H1 (cell line): ENCODE measurements at regions not wholly inside any gene's neighbourhood (a gene's known extent, or its start where the extent isn't known, plus 50 kb on each side); places are given as distances from the start of the nearest gene placed in this dataset.

ENCODE experiments used
- CTCF ChIA-PET: fragments of 300-600 bp; sonication (Branson Sonifier 250); formaldehyde crosslinking; loops from one replicate; lab custom pipeline; 2021; ENCODE audit not compliant: partially characterized antibody; lab: Charles Lee
- POLR2A ChIA-PET: fragments of 300-600 bp; sonication (Branson Sonifier 250); formaldehyde crosslinking; loops from one replicate; lab custom pipeline; 2021; ENCODE audit warnings: inconsistent platforms; ENCODE audit not compliant: partially characterized antibody; lab: Charles Lee
- DNase-seq, 2 experiments: peaks; one replicate each; pipeline versions ENCODE4 v3.0.0 to v3.0.0-alpha.2; 2010 to 2022; ENCODE audit warnings: low spot score in 2 of 2, low read depth in 1 of 2, mixed read lengths in 1 of 2
- FAIRE-seq: peaks from 2 replicates; lab custom pipeline; 2011; peaks lifted over from hg19 to GRCh38; lab: Jason Lieb, UNC
- H2AFZ ChIP-seq: 2 replicates; pipeline ENCODE4 v1.8.1; 2012; ENCODE audit warnings: low read length, inconsistent platforms
- H2AK5ac ChIP-seq: 2 replicates; pipeline ENCODE4 v1.6.1; 2013; ENCODE audit warnings: low read depth, low read length
- H2BK120ac ChIP-seq: replicated peaks from 2 replicates; pipeline ENCODE3; 2013; ENCODE audit warnings: low read depth, low read length, inconsistent platforms
- H2BK12ac ChIP-seq: 2 replicates; pipeline ENCODE4 v1.6.1; 2013; ENCODE audit warnings: low read depth, low read length
- H2BK15ac ChIP-seq: 2 replicates; pipeline ENCODE4 v1.6.1; 2013; ENCODE audit warnings: low read length
- H2BK20ac ChIP-seq: 2 replicates; pipeline ENCODE4 v1.6.1; 2013; ENCODE audit warnings: low read length
- H2BK5ac ChIP-seq: 2 replicates; pipeline ENCODE4 v1.6.1; 2013; ENCODE audit warnings: low read depth, low read length
- H3K14ac ChIP-seq: 2 replicates; pipeline ENCODE4 v1.6.1; 2013; ENCODE audit warnings: inconsistent platforms; ENCODE audit not compliant: insufficient read length
- H3K18ac ChIP-seq: 2 replicates; pipeline ENCODE4 v1.6.1; 2013; ENCODE audit warnings: low read length; ENCODE audit errors: extremely low read depth
- H3K23ac ChIP-seq: 2 replicates; pipeline ENCODE4 v1.6.1; 2013; ENCODE audit warnings: inconsistent platforms; ENCODE audit not compliant: insufficient read length
- H3K23me2 ChIP-seq: 2 replicates; pipeline ENCODE4 v1.6.1; 2013; ENCODE audit warnings: low read depth, low read length
- H3K27ac ChIP-seq: 2 replicates; pipeline ENCODE4 v1.6.1; 2011; ENCODE audit warnings: low read depth, low read length, inconsistent platforms
- H3K27me3 ChIP-seq, 4 experiments: replicated peaks in 1 of 4; 1 replicate in 1 of 4; 2 replicates in 3 of 4; pipeline versions ENCODE4 v1.6.1 to v1.8.1; 2011 to 2013; ENCODE audit warnings: low read length in 3 of 4, mild to moderate bottlenecking in 3 of 4, inconsistent platforms in 2 of 4, mixed read lengths in 2 of 4, moderate library complexity in 1 of 4; ENCODE audit not compliant: control insufficient read depth in 3 of 4, insufficient read depth in 3 of 4; ENCODE audit errors: extremely low read depth in 1 of 4
- H3K36me3 ChIP-seq, 4 experiments: 2 replicates each; pipeline versions ENCODE4 v1.6.1 to v1.8.1; 2011 to 2013; ENCODE audit warnings: mild to moderate bottlenecking in 4 of 4, low read length in 3 of 4, moderate library complexity in 2 of 4, control low read depth in 1 of 4, inconsistent platforms in 1 of 4; ENCODE audit not compliant: insufficient read depth in 4 of 4, control insufficient read depth in 2 of 4
- H3K4ac ChIP-seq: replicated peaks from 2 replicates; pipeline ENCODE3; 2013; ENCODE audit warnings: low read length, low read depth, mixed read lengths, inconsistent platforms; ENCODE audit not compliant: insufficient read length
- H3K4me1 ChIP-seq, 4 experiments: replicated peaks in 1 of 4; 1 replicate in 1 of 4; 2 replicates in 3 of 4; pipeline versions ENCODE4 v1.6.1 to v1.8.1; 2011 to 2013; ENCODE audit warnings: low read length in 3 of 4, inconsistent platforms in 2 of 4, mixed read lengths in 1 of 4; ENCODE audit not compliant: insufficient read depth in 4 of 4, control insufficient read depth in 3 of 4
- H3K4me2 ChIP-seq, 2 experiments: 2 replicates each; pipeline versions ENCODE4 v1.6.1 to v1.8.1; 2011 to 2013; ENCODE audit warnings: low read depth in 2 of 2, low read length in 2 of 2, control low read depth in 1 of 2, inconsistent platforms in 1 of 2, mild to moderate bottlenecking in 1 of 2; ENCODE audit not compliant: insufficient read depth in 1 of 2
- H3K4me3 ChIP-seq, 4 experiments: fragments of 200-600, 300-600 bp in 1 of 4; sonication (generic), shearing (Covaris generic), sonication (Bioruptor Twin) in 1 of 4; 2 replicates each; pipeline versions ENCODE4 v1.5.1 to v1.8.1; 2011 to 2016; ENCODE audit warnings: low read length in 4 of 4, low read depth in 3 of 4, control low read depth in 2 of 4, inconsistent platforms in 2 of 4, mild to moderate bottlenecking in 2 of 4, mixed read lengths in 1 of 4, moderate library complexity in 1 of 4; ENCODE audit not compliant: insufficient read depth in 2 of 4; ENCODE audit errors: extremely low read depth in 1 of 4
- H3K56ac ChIP-seq: replicated peaks from 2 replicates; pipeline ENCODE3; 2013; ENCODE audit warnings: low read depth, mild to moderate bottlenecking, mixed read lengths, low read length, inconsistent platforms; ENCODE audit not compliant: insufficient read length
- H3K79me1 ChIP-seq: 2 replicates; pipeline ENCODE4 v1.6.1; 2013; ENCODE audit warnings: low read depth, low read length, control low read depth
- H3K79me2 ChIP-seq, 2 experiments: 2 replicates each; pipeline versions ENCODE4 v1.6.1 to v1.8.1; 2012 to 2013; ENCODE audit warnings: low read length in 2 of 2, mild to moderate bottlenecking in 2 of 2, inconsistent platforms in 1 of 2; ENCODE audit not compliant: insufficient read depth in 2 of 2, control insufficient read depth in 1 of 2
- H3K9ac ChIP-seq, 4 experiments: replicated peaks in 1 of 4; 1 replicate in 1 of 4; 2 replicates in 3 of 4; pipeline versions ENCODE4 v1.6.1 to v1.8.1; 2011 to 2013; ENCODE audit warnings: low read depth in 3 of 4, low read length in 3 of 4, control low read depth in 2 of 4, mild to moderate bottlenecking in 2 of 4, moderate library complexity in 2 of 4, inconsistent platforms in 1 of 4; ENCODE audit errors: extremely low read depth in 1 of 4
- H3K9me3 ChIP-seq, 2 experiments: 2 replicates each; pipeline versions ENCODE4 v1.6.1 to v1.8.1; 2012 to 2013; ENCODE audit warnings: mild to moderate bottlenecking in 2 of 2, moderate library complexity in 2 of 2, control low read depth in 1 of 2, inconsistent platforms in 1 of 2, low read depth in 1 of 2, low read length in 1 of 2, mixed read lengths in 1 of 2; ENCODE audit not compliant: insufficient read depth in 2 of 2
- H4K20me1 ChIP-seq, 2 experiments: replicated peaks in 1 of 2; 2 replicates each; pipeline versions ENCODE3 to v1.8.1; 2011 to 2013; ENCODE audit warnings: inconsistent platforms in 2 of 2, low read length in 2 of 2, mild to moderate bottlenecking in 1 of 2; ENCODE audit not compliant: insufficient read depth in 2 of 2, control insufficient read depth in 1 of 2
- H4K5ac ChIP-seq: 2 replicates; pipeline ENCODE4 v1.6.1; 2013; ENCODE audit warnings: low read length, low read depth, mixed read lengths, inconsistent platforms; ENCODE audit not compliant: insufficient read length
- H4K8ac ChIP-seq: 2 replicates; pipeline ENCODE4 v1.8.0; 2013; ENCODE audit warnings: mild to moderate bottlenecking, moderate library complexity, low read length, inconsistent platforms; ENCODE audit not compliant: insufficient read depth; ENCODE audit errors: extremely low read depth
- H4K91ac ChIP-seq: replicated peaks from 2 replicates; pipeline ENCODE3; 2013; ENCODE audit warnings: low read length, mixed read lengths, inconsistent platforms; ENCODE audit not compliant: insufficient read length
- ATF2 ChIP-seq: IDR thresholded peaks from 2 replicates; pipeline ENCODE4 v1.6.1; 2012; ENCODE audit warnings: low read length, inconsistent platforms
- CBX5 ChIP-seq: fragments of 300-800, 300-1000 bp; sonication (generic); IDR thresholded peaks from 2 replicates; pipeline ENCODE4 v1.7.1; 2016; ENCODE audit warnings: antibody characterized with exemption, low read length, low read depth
- EP300 ChIP-seq, 2 experiments: IDR thresholded peaks; 1 replicate in 1 of 2; 2 replicates in 1 of 2; pipeline ENCODE4 v1.6.1; 2011 to 2012; ENCODE audit warnings: low read depth in 2 of 2, low read length in 2 of 2, mild to moderate bottlenecking in 2 of 2, borderline replicate concordance in 1 of 2, inconsistent platforms in 1 of 2, moderate library complexity in 1 of 2
- GABPA ChIP-seq: IDR thresholded peaks from 2 replicates; pipeline ENCODE4 v1.6.1; 2011; ENCODE audit warnings: mild to moderate bottlenecking, low read length, moderate library complexity, borderline replicate concordance; ENCODE audit not compliant: insufficient read depth
- KDM1A ChIP-seq: fragments of 200-600, 300-600 bp; sonication (generic); IDR thresholded peaks from 2 replicates; pipeline ENCODE4 v1.7.1; 2016; ENCODE audit warnings: mild to moderate bottlenecking, low read length, borderline replicate concordance
- KDM4A ChIP-seq: IDR thresholded peaks from one replicate; pipeline ENCODE4 v1.7.1; 2012; ENCODE audit warnings: low read depth, mild to moderate bottlenecking, moderate library complexity, low read length, inconsistent platforms; ENCODE audit not compliant: severe bottlenecking
- KDM5A ChIP-seq: fragments of 200-600 bp; IDR thresholded peaks from 2 replicates; pipeline ENCODE4 v1.7.1; 2012; ENCODE audit warnings: mild to moderate bottlenecking, low read length, inconsistent platforms, mixed read lengths
- NRF1 ChIP-seq: IDR thresholded peaks from 2 replicates; pipeline ENCODE4 v1.6.1; 2011; ENCODE audit warnings: mild to moderate bottlenecking, low read depth, low read length, improper control_type of control experiment
- PHF8 ChIP-seq: fragments of 200-600 bp; sonication (generic); conservative IDR thresholded peaks from 2 replicates; pipeline ENCODE4 v1.7.1; 2012; ENCODE audit warnings: low read depth, mild to moderate bottlenecking, inconsistent platforms, low read length, moderate library complexity
- POU5F1 ChIP-seq: IDR thresholded peaks from 2 replicates; pipeline ENCODE4 v1.6.1; 2011; ENCODE audit warnings: low read depth, mild to moderate bottlenecking, low read length, moderate library complexity
- RAD21 ChIP-seq, 2 experiments: IDR thresholded peaks in 1 of 2; conservative IDR thresholded peaks in 1 of 2; 2 replicates each; pipeline ENCODE4 v1.6.1; 2011; ENCODE audit warnings: low read depth in 2 of 2, low read length in 2 of 2, improper control_type of control experiment in 1 of 2, inconsistent platforms in 1 of 2, mild to moderate bottlenecking in 1 of 2, moderate library complexity in 1 of 2
- SIN3A ChIP-seq, 2 experiments: IDR thresholded peaks in 1 of 2; conservative IDR thresholded peaks in 1 of 2; 2 replicates each; pipeline ENCODE4 v1.6.1; 2011 to 2012; ENCODE audit warnings: low read length in 2 of 2, improper control_type of control experiment in 1 of 2, low read depth in 1 of 2, mild to moderate bottlenecking in 1 of 2
- WGBS, 2 experiments: shearing (Covaris generic) in 1 of 2; methylation state at CpG; one replicate each; pipeline versions ENCODE4 v1.1.6 to v1.1.7; 2013 to 2015; ENCODE audit warnings: low lambda C conversion rate in 2 of 2, mixed read lengths in 2 of 2, inconsistent platforms in 1 of 2, low coverage in 1 of 2, missing lambda C conversion rate in 1 of 2; ENCODE audit not compliant: insufficient replicate concordance in 2 of 2, insufficient coverage in 1 of 2, insufficient read length in 1 of 2; ENCODE audit errors: extremely low coverage in 1 of 2, missing lambda C conversion rate in 1 of 2; 5-methylcytosine and 5-hydroxymethylcytosine counted together

DNA sequence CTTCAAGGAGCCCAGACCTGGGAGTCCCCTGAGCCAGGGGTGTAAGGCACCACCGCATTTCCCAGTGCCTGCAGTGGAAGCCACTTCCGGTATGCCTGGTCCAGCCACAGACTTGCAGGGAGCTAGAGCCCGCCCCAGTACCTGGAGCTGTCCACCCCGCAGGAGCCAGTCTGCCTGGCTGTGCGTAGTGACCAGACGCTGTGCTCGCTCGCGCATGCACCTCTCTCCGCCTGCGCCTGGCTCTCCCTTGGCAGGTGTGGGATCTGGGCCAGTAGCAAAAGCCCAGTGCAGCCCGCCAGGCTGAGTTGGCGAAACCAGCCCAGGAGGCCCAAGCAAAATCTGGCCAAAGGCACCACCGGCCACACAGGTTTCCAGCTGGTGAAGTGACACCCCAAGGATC is 973.7 kb upstream of the AGA start:
- Histone ChIP-seq H3K79me2 (no peaks in the 10 kb centered on the region), H4K91ac (no peak overlapping the region), H2BK120ac (no peak overlapping the region), H3K79me1 (no peaks in the 10 kb centered on the region), H3K4ac (no peak overlapping the region), H3K23me2 (no peaks in the 10 kb centered on the region), H4K8ac (no peak overlapping the region), H3K27ac (no peak overlapping the region), H3K36me3 (no peaks in the 10 kb centered on the region), H2AFZ (peak overlapping the region; percentile 39; the same call in 1 of the 2 replicates), H3K18ac (no peak overlapping the region), H3K4me1 (peaks cover 0 to 2% (median 0%) of the 10 kb centered on the region in 4 experiments; a peak in 2 of 7 replicates), H3K27me3 (no peaks in the 10 kb centered on the region), H2BK15ac (no peak overlapping the region), H3K4me3 (no peak overlapping the region), H4K20me1 (no peaks in the 10 kb centered on the region), H3K56ac (no peak overlapping the region), H2BK20ac (no peak overlapping the region), H3K23ac (no peak overlapping the region), H3K4me2 (no peak overlapping the region), H3K14ac (no peak overlapping the region), H3K9me3 (no peaks in the 10 kb centered on the region; a peak in 1 of 4 replicates), H2BK5ac (no peak overlapping the region), H2AK5ac (no peak overlapping the region), H4K5ac (no peak overlapping the region), H3K9ac (no peak overlapping the region), H2BK12ac (no peak overlapping the region)
- ChIA-PET CTCF (no interaction called here), POLR2A (no interaction called here)
- 95% methylated on average over 11 of the region's 14 CpGs; no CpG with 5 or more reads in 1 of the 2 experiments for WGBS, 2 experiments
- TF ChIP-seq SIN3A (conservative IDR thresholded peaks at IDR 0.05 in 1 of 2, IDR thresholded peaks at IDR 0.05 in 1 of 2; ENCODE audit: low read depth in 1 of 2, low read length in 2 of 2): no peak
- no peak for TF ChIP-seq POU5F1
- no peak for TF ChIP-seq KDM5A
- no peak for TF ChIP-seq CBX5
- TF ChIP-seq PHF8: no peak
- no peak for TF ChIP-seq EP300 (IDR thresholded peaks at IDR 0.05; ENCODE audit: borderline replicate concordance in 1 of 2, low read depth in 2 of 2, low read length in 2 of 2)
- no peak for TF ChIP-seq RAD21 (IDR thresholded peaks at IDR 0.05 in 1 of 2, conservative IDR thresholded peaks at IDR 0.05 in 1 of 2; ENCODE audit: low read depth in 2 of 2, low read length in 2 of 2)
- TF ChIP-seq ATF2: no peak
- no peak for TF ChIP-seq NRF1
- TF ChIP-seq KDM1A: no peak
- no peak for TF ChIP-seq GABPA
- no peak for TF ChIP-seq KDM4A
- FAIRE-seq (no peak), DNase-seq (no peak)
